ENCODE measurements at regions not wholly inside any gene's neighbourhood (a gene's known extent, or its start where the extent isn't known, plus 50 kb on each side); places are given as distances from the start of the nearest gene placed in this dataset.

- H3K9ac ChIP-seq, result no peak overlapping the region
- H3F3A ChIP-seq (replicated peaks; ENCODE audit: insufficient read depth), result peaks cover 9% of the 10 kb centered on the region
- H3K4me3 ChIP-seq (ENCODE audit: low read depth in 2 of 2, low read length in 1 of 2), result no peak overlapping the region
- H3K9me3 ChIP-seq, result no peaks in the 10 kb centered on the region
- no peaks in the 10 kb centered on the region for H3K79me2 ChIP-seq (ENCODE audit: insufficient read depth)
- no peaks in the 10 kb centered on the region for H4K20me1 ChIP-seq (ENCODE audit: insufficient read depth)
- H3K36me3 ChIP-seq (replicated peaks in 1 of 2; ENCODE audit: control insufficient read depth in 1 of 2, insufficient read depth in 2 of 2, low read length in 1 of 2), result no peaks in the 10 kb centered on the region
- no peak for DNase-seq
- H2AFZ ChIP-seq (ENCODE audit: low read depth), result peak overlapping the region; percentile 20; the same call in 1 of the 2 replicates
- ChIA-PET CTCF (interaction anchor here (2.0 to 4.0 kb wide), 4 partner anchors 13 to 192 kb away, joined by 6 to 15 read pairs (median 10); no protein-coding TSS in a partner anchor), POLR2A (no interaction called here)
- no peaks in the 10 kb centered on the region for H3K27me3 ChIP-seq (ENCODE audit: insufficient read depth)
- TF ChIP-seq USF1 (IDR thresholded peaks at IDR 0.05; ENCODE audit: borderline replicate concordance, low read depth) (no peak), TCF12 (IDR thresholded peaks at IDR 0.05) (0 out of 2 replicates have a peak, but pooled peaks have one; percentile 23), FOXM1 (IDR thresholded peaks at IDR 0.05; ENCODE audit: low read depth) (no peak), NFIC (IDR thresholded peaks at IDR 0.05; ENCODE audit: borderline replicate concordance) (no peak), FOSL2 (IDR thresholded peaks at IDR 0.05; ENCODE audit: borderline replicate concordance, low read depth) (peak; percentile 9; the same call in 1 of the 2 replicates)
- WGBS (ENCODE audit: low lambda C conversion rate), result 9% methylated on average over 2 of the region's 2 CpGs
- no peak overlapping the region for H3K4me2 ChIP-seq
- H3K9me2 ChIP-seq, result no peaks in the 10 kb centered on the region
- H3K27ac ChIP-seq (ENCODE audit: low read depth in 2 of 2, low read length in 1 of 2), result no peak overlapping the region
- peaks cover 0 to 2% of the 10 kb centered on the region in 2 experiments; a peak in 2 of 4 replicates for H3K4me1 ChIP-seq (ENCODE audit: control insufficient read depth in 1 of 2, insufficient read depth in 2 of 2, low read depth in 1 of 2, low read length in 1 of 2)
Observed at GRCh38 chr15:57878573-57878972, 172.1 kb downstream of the POLR2M start.

- Histone ChIP-seq H3K9me3 (no peaks in the 10 kb centered on the region), H3K4me2 (no peak overlapping the region), H3K79me2 (ENCODE audit: insufficient read depth) (no peaks in the 10 kb centered on the region), H3K27ac (ENCODE audit: low read depth in 2 of 2, low read length in 1 of 2) (no peak overlapping the region), H4K20me1 (ENCODE audit: insufficient read depth) (no peaks in the 10 kb centered on the region), H3K4me3 (ENCODE audit: low read depth in 2 of 2, low read length in 1 of 2) (no peak overlapping the region), H3K27me3 (ENCODE audit: insufficient read depth) (no peaks in the 10 kb centered on the region), H3K36me3 (replicated peaks in 1 of 2; ENCODE audit: control insufficient read depth in 1 of 2, insufficient read depth in 2 of 2, low read length in 1 of 2) (no peaks in the 10 kb centered on the region), H3F3A (replicated peaks; ENCODE audit: insufficient read depth) (no peaks in the 10 kb centered on the region), H3K9me2 (no peaks in the 10 kb centered on the region), H3K9ac (no peak overlapping the region), H3K4me1 (ENCODE audit: control insufficient read depth in 1 of 2, insufficient read depth in 2 of 2, low read depth in 1 of 2, low read length in 1 of 2) (no peaks in the 10 kb centered on the region), H2AFZ (ENCODE audit: low read depth) (no peak overlapping the region)
- ChIA-PET CTCF (interaction anchor here (0.8 to 4.0 kb wide), 7 partner anchors 9 to 190 kb away, joined by 3 to 15 read pairs (median 5); no protein-coding TSS in a partner anchor), POLR2A (no interaction called here)
- no peak for DNase-seq
- TF ChIP-seq NRF1 (IDR thresholded peaks at IDR 0.05; ENCODE audit: low read depth, low read length) (no peak), SIN3A (IDR thresholded peaks at IDR 0.05; ENCODE audit: borderline replicate concordance, low read depth, low read length) (no peak), MAX (IDR thresholded peaks at IDR 0.05; ENCODE audit: low read depth) (no peak), USF1 (IDR thresholded peaks at IDR 0.05; ENCODE audit: borderline replicate concordance, low read depth) (no peak), GABPA (IDR thresholded peaks at IDR 0.05; ENCODE audit: low read depth) (no peak), PBX3 (IDR thresholded peaks at IDR 0.05) (no peak), ZBTB33 (IDR thresholded peaks at IDR 0.05; ENCODE audit: borderline replicate concordance, low read depth) (no peak), MEF2A (IDR thresholded peaks at IDR 0.05; ENCODE audit: borderline replicate concordance, low read depth) (no peak), NFIC (IDR thresholded peaks at IDR 0.05; ENCODE audit: borderline replicate concordance) (no peak), TAF1 (IDR thresholded peaks at IDR 0.05; ENCODE audit: borderline replicate concordance, low read depth, low read length) (no peak), TCF12 (IDR thresholded peaks at IDR 0.05) (no peak), USF2 (IDR thresholded peaks at IDR 0.05; ENCODE audit: borderline replicate concordance, low read depth, low read length) (no peak), JUND (IDR thresholded peaks at IDR 0.05) (no peak), FOXM1 (IDR thresholded peaks at IDR 0.05; ENCODE audit: low read depth) (no peak), MXI1 (IDR thresholded peaks at IDR 0.05; ENCODE audit: low read depth, low read length) (no peak), EZH2phosphoT487 (IDR thresholded peaks at IDR 0.05; ENCODE audit: borderline replicate concordance, low read depth) (no peak), ELF1 (IDR thresholded peaks at IDR 0.05) (no peak)
- WGBS (ENCODE audit: low lambda C conversion rate), result 77% methylated on average over 3 of the region's 3 CpGs
Observed at GRCh38 chr15:57881361-57881760, 174.8 kb downstream of the POLR2M start.

All from SK-N-SH (cell line).